ENCODE measurements at regions not wholly inside any gene's neighbourhood (a gene's known extent, or its start where the extent isn't known, plus 50 kb on each side); places are given as distances from the start of the nearest gene placed in this dataset.

- no peaks in the 10 kb centered on the region for H3K27me3 Mint-ChIP-seq (ENCODE audit: low read depth in 2 of 2)
- Histone ChIP-seq H3K4me1 (ENCODE audit: control insufficient read depth, insufficient read depth, low read length) (no peaks in the 10 kb centered on the region), H3K27me3 (ENCODE audit: control insufficient read depth, insufficient read depth, low read length) (no peaks in the 10 kb centered on the region), H3K4me3 (ENCODE audit: low read length) (no peak overlapping the region), H3K9me3 (ENCODE audit: control insufficient read depth, insufficient read depth, low read length) (no peaks in the 10 kb centered on the region), H3K36me3 (ENCODE audit: control insufficient read depth, insufficient read depth, low read length) (no peaks in the 10 kb centered on the region), H3K27ac (ENCODE audit: low read length) (no peak overlapping the region)
- 67% methylated on average over 1 of the region's 3 CpGs for WGBS (ENCODE audit: insufficient coverage)
- no peak for DNase-seq
- ATAC-seq, result no peak
- no peaks in the 10 kb centered on the region for H3K36me3 Mint-ChIP-seq
- TF ChIP-seq, protein P1, sequence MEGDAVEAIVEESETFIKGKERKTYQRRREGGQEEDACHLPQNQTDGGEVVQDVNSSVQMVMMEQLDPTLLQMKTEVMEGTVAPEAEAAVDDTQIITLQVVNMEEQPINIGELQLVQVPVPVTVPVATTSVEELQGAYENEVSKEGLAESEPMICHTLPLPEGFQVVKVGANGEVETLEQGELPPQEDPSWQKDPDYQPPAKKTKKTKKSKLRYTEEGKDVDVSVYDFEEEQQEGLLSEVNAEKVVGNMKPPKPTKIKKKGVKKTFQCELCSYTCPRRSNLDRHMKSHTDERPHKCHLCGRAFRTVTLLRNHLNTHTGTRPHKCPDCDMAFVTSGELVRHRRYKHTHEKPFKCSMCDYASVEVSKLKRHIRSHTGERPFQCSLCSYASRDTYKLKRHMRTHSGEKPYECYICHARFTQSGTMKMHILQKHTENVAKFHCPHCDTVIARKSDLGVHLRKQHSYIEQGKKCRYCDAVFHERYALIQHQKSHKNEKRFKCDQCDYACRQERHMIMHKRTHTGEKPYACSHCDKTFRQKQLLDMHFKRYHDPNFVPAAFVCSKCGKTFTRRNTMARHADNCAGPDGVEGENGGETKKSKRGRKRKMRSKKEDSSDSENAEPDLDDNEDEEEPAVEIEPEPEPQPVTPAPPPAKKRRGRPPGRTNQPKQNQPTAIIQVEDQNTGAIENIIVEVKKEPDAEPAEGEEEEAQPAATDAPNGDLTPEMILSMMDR (IDR thresholded peaks at IDR 0.05), result no peak
- no peak overlapping the region for H3K4me3 Mint-ChIP-seq
- intact Hi-C loops (cut with micrococcal nuclease), result no loop called here
- peaks cover 12 to 15% of the 10 kb centered on the region in 2 donors for H3K9me3 Mint-ChIP-seq
- H3K27ac Mint-ChIP-seq, result no peak overlapping the region
- H3K4me1 Mint-ChIP-seq, result no peaks in the 10 kb centered on the region
Measured at GRCh38 chr9:26310294-26310693, 582.3 kb downstream of the CAAP1 start.

- Mint-ChIP-seq H3K36me3 (no peaks in the 10 kb centered on the region), H3K27me3 (ENCODE audit: low read depth in 2 of 2) (no peaks in the 10 kb centered on the region), H3K27ac (no peak overlapping the region), H3K4me3 (no peak overlapping the region), H3K4me1 (no peaks in the 10 kb centered on the region), H3K9me3 (peaks cover 12 to 15% of the 10 kb centered on the region in 2 donors)
- no peaks in the 10 kb centered on the region for H3K4me1 ChIP-seq (ENCODE audit: control insufficient read depth, insufficient read depth, low read length)
- H3K36me3 ChIP-seq (ENCODE audit: control insufficient read depth, insufficient read depth, low read length), result no peaks in the 10 kb centered on the region
- H3K4me3 ChIP-seq (ENCODE audit: low read length), result no peak overlapping the region
- DNase-seq (no peak), ATAC-seq (no peak)
- H3K27me3 ChIP-seq (ENCODE audit: control insufficient read depth, insufficient read depth, low read length), result no peaks in the 10 kb centered on the region
- WGBS (ENCODE audit: insufficient coverage), result no CpG with 5 or more reads among the region's 1 CpG
- H3K27ac ChIP-seq (ENCODE audit: low read length), result no peak overlapping the region
- no peaks in the 10 kb centered on the region for H3K9me3 ChIP-seq (ENCODE audit: control insufficient read depth, insufficient read depth, low read length)
- intact Hi-C loops (cut with micrococcal nuclease), result no loop called here
- TF ChIP-seq, protein P1 (IDR thresholded peaks at IDR 0.05), result no peak
Measured at GRCh38 chr9:26308328-26308727, 584.3 kb downstream of the CAAP1 start.

DNA sequence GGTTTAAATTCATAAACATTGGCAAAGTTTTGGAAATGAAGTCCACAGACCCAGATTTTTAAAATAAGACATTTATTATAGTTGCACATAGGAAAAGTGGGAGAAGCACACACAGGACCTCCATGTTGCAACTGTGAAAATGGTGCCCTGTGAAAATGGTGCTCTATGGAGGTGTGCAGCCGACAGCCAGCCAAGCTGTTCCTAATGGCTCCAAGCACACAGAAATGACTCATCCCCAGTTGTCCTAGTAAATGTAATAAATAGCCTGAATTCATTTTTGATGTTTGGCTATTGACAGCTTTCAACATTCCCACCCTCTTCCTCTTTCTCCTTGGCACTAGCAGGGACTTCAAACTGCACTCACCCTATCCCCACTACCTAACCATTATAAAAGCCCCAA is 590.9 kb downstream of the CAAP1 start:
- Mint-ChIP-seq H3K4me1 (no peaks in the 10 kb centered on the region), H3K9me3 (peaks cover 8 to 18% of the 10 kb centered on the region in 2 donors), H3K4me3 (no peak overlapping the region), H3K36me3 (no peaks in the 10 kb centered on the region), H3K27ac (no peak overlapping the region), H3K27me3 (ENCODE audit: low read depth in 2 of 2) (no peaks in the 10 kb centered on the region)
- H3K27me3 ChIP-seq (ENCODE audit: control insufficient read depth, insufficient read depth, low read length), result no peaks in the 10 kb centered on the region
- no peak for DNase-seq
- no peaks in the 10 kb centered on the region for H3K4me1 ChIP-seq (ENCODE audit: control insufficient read depth, insufficient read depth, low read length)
- no peak overlapping the region for H3K27ac ChIP-seq (ENCODE audit: low read length)
- WGBS (ENCODE audit: insufficient coverage), result 100% methylated on average over 1 of the region's 1 CpG
- no peaks in the 10 kb centered on the region for H3K36me3 ChIP-seq (ENCODE audit: control insufficient read depth, insufficient read depth, low read length)
- TF ChIP-seq, protein P1 (IDR thresholded peaks at IDR 0.05), result no peak
- H3K9me3 ChIP-seq (ENCODE audit: control insufficient read depth, insufficient read depth, low read length), result no peaks in the 10 kb centered on the region
- H3K4me3 ChIP-seq (ENCODE audit: low read length), result no peak overlapping the region
- no peak for ATAC-seq
- intact Hi-C loops (cut with micrococcal nuclease), result no loop called here

DNA sequence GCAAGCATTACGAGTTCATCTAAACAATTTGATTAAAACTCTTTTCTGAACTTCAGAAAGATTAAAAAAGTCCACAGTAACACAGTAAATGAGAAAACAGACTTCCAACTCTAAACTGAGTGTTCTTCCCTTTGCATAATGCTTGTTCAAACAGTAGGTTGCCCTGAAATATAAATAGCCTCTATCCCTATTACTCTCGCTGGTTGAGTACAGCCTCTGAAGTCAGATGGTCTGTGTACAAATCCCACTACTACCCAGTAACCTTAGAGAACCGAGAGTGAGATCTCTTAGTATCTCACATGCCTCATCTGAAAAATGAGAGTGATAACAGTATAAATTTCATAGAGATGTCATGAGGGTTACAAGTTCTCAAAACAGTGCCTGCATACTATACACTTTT is 591.6 kb downstream of the CAAP1 start:
- WGBS (ENCODE audit: insufficient coverage), result 80% methylated on average over 2 of the region's 3 CpGs
- Mint-ChIP-seq H3K27me3 (ENCODE audit: low read depth in 2 of 2) (no peaks in the 10 kb centered on the region), H3K27ac (no peak overlapping the region), H3K9me3 (peaks cover 12 to 16% of the 10 kb centered on the region in 2 donors), H3K4me3 (no peak overlapping the region), H3K4me1 (no peaks in the 10 kb centered on the region), H3K36me3 (no peaks in the 10 kb centered on the region)
- H3K4me1 ChIP-seq (ENCODE audit: control insufficient read depth, insufficient read depth, low read length), result no peaks in the 10 kb centered on the region
- DNase-seq (no peak), ATAC-seq (no peak)
- intact Hi-C loops (cut with micrococcal nuclease), result no loop called here
- H3K27me3 ChIP-seq (ENCODE audit: control insufficient read depth, insufficient read depth, low read length), result no peaks in the 10 kb centered on the region
- H3K4me3 ChIP-seq (ENCODE audit: low read length), result no peak overlapping the region
- no peak overlapping the region for H3K27ac ChIP-seq (ENCODE audit: low read length)
- H3K36me3 ChIP-seq (ENCODE audit: control insufficient read depth, insufficient read depth, low read length), result no peaks in the 10 kb centered on the region
- TF ChIP-seq, protein P1 (IDR thresholded peaks at IDR 0.05), result no peak
- H3K9me3 ChIP-seq (ENCODE audit: control insufficient read depth, insufficient read depth, low read length), result no peaks in the 10 kb centered on the region

Data from natural killer cell (primary cell).